Activated naive CD8-positive, alpha-beta T cell treated with anti-CD3 and anti-CD28 coated beads for 36 hours (primary cell): ENCODE measurements at regions not wholly inside any gene's neighbourhood (a gene's known extent, or its start where the extent isn't known, plus 50 kb on each side); places are given as distances from the start of the nearest gene placed in this dataset.

Experiments
- DNase-seq: peaks from one replicate; pipeline ENCODE4 v3.0.0; 2021
- H3K27ac Mint-ChIP-seq: one replicate; pipeline ENCODE4 v1.8.0; 2022; ENCODE audit warnings: mild to moderate bottlenecking, moderate library complexity, mixed read lengths
- H3K27me3 Mint-ChIP-seq: one replicate; pipeline ENCODE4 v1.8.0; 2022; ENCODE audit warnings: mild to moderate bottlenecking, mixed read lengths
- H3K36me3 Mint-ChIP-seq: one replicate; pipeline ENCODE4 v1.8.0; 2021; ENCODE audit warnings: mild to moderate bottlenecking, mixed read lengths
- H3K4me1 Mint-ChIP-seq: one replicate; pipeline ENCODE4 v1.8.0; 2021; ENCODE audit warnings: mixed read lengths
- H3K4me3 Mint-ChIP-seq: one replicate; pipeline ENCODE4 v1.8.0; 2022; ENCODE audit warnings: mild to moderate bottlenecking, moderate library complexity, mixed read lengths
- H3K9me3 Mint-ChIP-seq: one replicate; pipeline ENCODE4 v1.8.0; 2022; ENCODE audit warnings: mixed read lengths

GRCh38 chr12:24087294-24087693 lies 137.8 kb upstream of the SOX5 start:
- no peaks in the 10 kb centered on the region for H3K4me1 Mint-ChIP-seq
- H3K9me3 Mint-ChIP-seq = no peaks in the 10 kb centered on the region
- no peak for DNase-seq
- no peaks in the 10 kb centered on the region for H3K27me3 Mint-ChIP-seq
- H3K4me3 Mint-ChIP-seq = no peak overlapping the region
- no peak overlapping the region for H3K27ac Mint-ChIP-seq
- H3K36me3 Mint-ChIP-seq = no peaks in the 10 kb centered on the region

GRCh38 chr12:24084800-24085199 lies 135.3 kb upstream of the SOX5 start:
- H3K27ac Mint-ChIP-seq = no peak overlapping the region

GRCh38 chr12:24083838-24084237 lies 134.4 kb upstream of the SOX5 start:
- Mint-ChIP-seq H3K4me1 (no peaks in the 10 kb centered on the region), H3K36me3 (no peaks in the 10 kb centered on the region), H3K4me3 (no peak overlapping the region), H3K27me3 (no peaks in the 10 kb centered on the region), H3K27ac (no peak overlapping the region), H3K9me3 (no peaks in the 10 kb centered on the region)
- DNase-seq = no peak

More at GRCh38 chr12:24084800-24085199, 135.3 kb upstream of the SOX5 start:
- no peak overlapping the region for H3K4me3 Mint-ChIP-seq
- H3K36me3 Mint-ChIP-seq = no peaks in the 10 kb centered on the region
- H3K27me3 Mint-ChIP-seq = no peaks in the 10 kb centered on the region
- no peak for DNase-seq
- no peaks in the 10 kb centered on the region for H3K9me3 Mint-ChIP-seq
- no peaks in the 10 kb centered on the region for H3K4me1 Mint-ChIP-seq

GRCh38 chr12:24081606-24082005 lies 132.1 kb upstream of the SOX5 start:
- DNase-seq = no peak
- H3K9me3 Mint-ChIP-seq = no peaks in the 10 kb centered on the region
- no peaks in the 10 kb centered on the region for H3K36me3 Mint-ChIP-seq
- no peaks in the 10 kb centered on the region for H3K27me3 Mint-ChIP-seq
- no peak overlapping the region for H3K4me3 Mint-ChIP-seq
- H3K27ac Mint-ChIP-seq = no peak overlapping the region
- no peaks in the 10 kb centered on the region for H3K4me1 Mint-ChIP-seq

GRCh38 chr12:24081092-24081529 lies 131.6 kb upstream of the SOX5 start:
- no peak overlapping the region for H3K4me3 Mint-ChIP-seq
- no peaks in the 10 kb centered on the region for H3K9me3 Mint-ChIP-seq
- H3K36me3 Mint-ChIP-seq = no peaks in the 10 kb centered on the region
- H3K27me3 Mint-ChIP-seq = no peaks in the 10 kb centered on the region
- no peak overlapping the region for H3K27ac Mint-ChIP-seq
- no peaks in the 10 kb centered on the region for H3K4me1 Mint-ChIP-seq
- DNase-seq = no peak

GRCh38 chr12:24080465-24080864 lies 131.0 kb upstream of the SOX5 start:
- H3K27ac Mint-ChIP-seq = no peak overlapping the region
- no peak overlapping the region for H3K4me3 Mint-ChIP-seq
- DNase-seq = no peak
- H3K36me3 Mint-ChIP-seq = no peaks in the 10 kb centered on the region
- H3K27me3 Mint-ChIP-seq = no peaks in the 10 kb centered on the region
- H3K9me3 Mint-ChIP-seq = no peaks in the 10 kb centered on the region
- no peaks in the 10 kb centered on the region for H3K4me1 Mint-ChIP-seq

GRCh38 chr12:24079083-24079482 lies 129.6 kb upstream of the SOX5 start:
- H3K27me3 Mint-ChIP-seq = no peaks in the 10 kb centered on the region
- H3K4me1 Mint-ChIP-seq = no peaks in the 10 kb centered on the region
- DNase-seq = no peak
- H3K27ac Mint-ChIP-seq = no peak overlapping the region
- no peaks in the 10 kb centered on the region for H3K9me3 Mint-ChIP-seq
- no peak overlapping the region for H3K4me3 Mint-ChIP-seq
- no peaks in the 10 kb centered on the region for H3K36me3 Mint-ChIP-seq

GRCh38 chr12:24078318-24078765 lies 128.9 kb upstream of the SOX5 start:
- DNase-seq = no peak
- H3K4me3 Mint-ChIP-seq = no peak overlapping the region
- no peak overlapping the region for H3K27ac Mint-ChIP-seq
- no peaks in the 10 kb centered on the region for H3K27me3 Mint-ChIP-seq
- H3K9me3 Mint-ChIP-seq = no peaks in the 10 kb centered on the region
- no peaks in the 10 kb centered on the region for H3K36me3 Mint-ChIP-seq
- H3K4me1 Mint-ChIP-seq = no peaks in the 10 kb centered on the region

GRCh38 chr12:24077161-24077560 lies 127.7 kb upstream of the SOX5 start:
- Mint-ChIP-seq H3K27ac (no peak overlapping the region), H3K36me3 (no peaks in the 10 kb centered on the region), H3K4me3 (no peak overlapping the region), H3K4me1 (no peaks in the 10 kb centered on the region), H3K9me3 (no peaks in the 10 kb centered on the region), H3K27me3 (no peaks in the 10 kb centered on the region)
- no peak for DNase-seq

GRCh38 chr12:24075650-24076049 lies 126.2 kb upstream of the SOX5 start:
- no peak overlapping the region for H3K4me3 Mint-ChIP-seq
- H3K4me1 Mint-ChIP-seq = no peaks in the 10 kb centered on the region
- H3K9me3 Mint-ChIP-seq = no peaks in the 10 kb centered on the region
- H3K27me3 Mint-ChIP-seq = no peaks in the 10 kb centered on the region
- no peak overlapping the region for H3K27ac Mint-ChIP-seq
- no peaks in the 10 kb centered on the region for H3K36me3 Mint-ChIP-seq
- no peak for DNase-seq

GRCh38 chr12:24073170-24073810 lies 123.8 kb upstream of the SOX5 start:
- no peak overlapping the region for H3K4me3 Mint-ChIP-seq
- DNase-seq = no peak
- no peaks in the 10 kb centered on the region for H3K4me1 Mint-ChIP-seq
- no peaks in the 10 kb centered on the region for H3K36me3 Mint-ChIP-seq
- no peaks in the 10 kb centered on the region for H3K27me3 Mint-ChIP-seq
- no peak overlapping the region for H3K27ac Mint-ChIP-seq
- no peaks in the 10 kb centered on the region for H3K9me3 Mint-ChIP-seq

GRCh38 chr12:24072302-24072701 lies 122.8 kb upstream of the SOX5 start:
- no peak overlapping the region for H3K4me3 Mint-ChIP-seq
- H3K27ac Mint-ChIP-seq = no peak overlapping the region
- DNase-seq = no peak
- no peaks in the 10 kb centered on the region for H3K36me3 Mint-ChIP-seq
- no peaks in the 10 kb centered on the region for H3K27me3 Mint-ChIP-seq
- H3K4me1 Mint-ChIP-seq = no peaks in the 10 kb centered on the region
- H3K9me3 Mint-ChIP-seq = no peaks in the 10 kb centered on the region

- Mint-ChIP-seq H3K36me3 (no peaks in the 10 kb centered on the region), H3K27ac (no peak overlapping the region), H3K27me3 (no peaks in the 10 kb centered on the region), H3K9me3 (no peaks in the 10 kb centered on the region), H3K4me3 (no peak overlapping the region), H3K4me1 (no peaks in the 10 kb centered on the region)
- no peak for DNase-seq
Measured at GRCh38 chr12:24071842-24072241, 122.4 kb upstream of the SOX5 start.

GRCh38 chr12:24069532-24070395 lies 120.3 kb upstream of the SOX5 start:
- no peak overlapping the region for H3K4me3 Mint-ChIP-seq
- DNase-seq = no peak

GRCh38 chr12:24066865-24067264 lies 117.4 kb upstream of the SOX5 start:
- Mint-ChIP-seq H3K9me3 (no peaks in the 10 kb centered on the region), H3K4me1 (no peaks in the 10 kb centered on the region), H3K36me3 (no peaks in the 10 kb centered on the region), H3K4me3 (no peak overlapping the region), H3K27me3 (no peaks in the 10 kb centered on the region), H3K27ac (no peak overlapping the region)
- DNase-seq = no peak

More at GRCh38 chr12:24069532-24070395, 120.3 kb upstream of the SOX5 start:
- Mint-ChIP-seq H3K4me1 (no peaks in the 10 kb centered on the region), H3K36me3 (no peaks in the 10 kb centered on the region), H3K27me3 (no peaks in the 10 kb centered on the region), H3K27ac (no peak overlapping the region), H3K9me3 (no peaks in the 10 kb centered on the region)

- no peak overlapping the region for H3K4me3 Mint-ChIP-seq
- H3K27me3 Mint-ChIP-seq = no peaks in the 10 kb centered on the region
- no peak overlapping the region for H3K27ac Mint-ChIP-seq
- no peaks in the 10 kb centered on the region for H3K36me3 Mint-ChIP-seq
- no peaks in the 10 kb centered on the region for H3K9me3 Mint-ChIP-seq
- DNase-seq = no peak
- no peaks in the 10 kb centered on the region for H3K4me1 Mint-ChIP-seq
Measured at GRCh38 chr12:24066097-24066496, 116.6 kb upstream of the SOX5 start.
